HepG2 (cell line): ENCODE measurements at regions not wholly inside any gene's neighbourhood (a gene's known extent, or its start where the extent isn't known, plus 50 kb on each side); places are given as distances from the start of the nearest gene placed in this dataset.

ENCODE experiments used
- ATAC-seq: fragments of 200-7000 bp; cut with Tn5 transposase; 3 replicates; pipeline ENCODE4 v1.9.1; 2020; ENCODE audit warnings: mild to moderate bottlenecking, moderate library complexity
- BruUV-seq: library from RNA; stranded (reverse); fragments of 400-500 nt; replicated peaks from 2 replicates; lab custom pipeline; 2021; lab: Mats Ljungman, UMichigan
- CTCF ChIA-PET: fragments of 300-600 bp; formaldehyde crosslinking; extraction: SDS; loops from one replicate; lab custom pipeline; 2021; ENCODE audit warnings: low total read pairs, inconsistent platforms, low intra/inter-chr PET ratio; lab: Yijun Ruan, JAX
- POLR2A ChIA-PET: fragments of 350-600 bp; sonication (Branson Sonifier 250); formaldehyde crosslinking; loops from one replicate; lab custom pipeline; 2020; ENCODE audit warnings: antibody characterized with exemption, inconsistent platforms; lab: Yijun Ruan, JAX
- DNase-seq: peaks from one replicate; pipeline ENCODE4 v3.0.0-alpha.2; 2015; ENCODE audit warnings: low spot score
- FAIRE-seq: peaks from 3 replicates; lab custom pipeline; 2011; peaks lifted over from hg19 to GRCh38; lab: Jason Lieb, UNC
- H2AFZ ChIP-seq: one replicate; pipeline ENCODE4 v1.6.1; 2011; ENCODE audit warnings: low read length, inconsistent platforms
- H3K27ac ChIP-seq: fragments of 300-600 bp; 3 replicates; pipeline ENCODE4 v1.8.0; 2011; ENCODE audit warnings: mixed run types, mild to moderate bottlenecking, mixed read lengths, low read length, inconsistent platforms; ENCODE audit not compliant: insufficient read depth; ENCODE audit errors: extremely low read length
- H3K27me3 ChIP-seq, 2 experiments: fragments of 200-600 bp in 1 of 2; 2 replicates in 1 of 2; 3 replicates in 1 of 2; pipeline versions ENCODE4 v1.6.0 to v1.8.0; 2011; ENCODE audit warnings: low read length in 2 of 2, mild to moderate bottlenecking in 2 of 2, moderate library complexity in 2 of 2, inconsistent platforms in 1 of 2; ENCODE audit not compliant: insufficient read depth in 2 of 2, control insufficient read depth in 1 of 2
- H3K36me3 ChIP-seq, 2 experiments: fragments of 200-600 bp in 1 of 2; replicated peaks in 1 of 2; 2 replicates in 1 of 2; 3 replicates in 1 of 2; pipeline versions ENCODE4 v1.5.1 to v1.8.0; 2011; ENCODE audit warnings: low read length in 2 of 2, inconsistent platforms in 1 of 2; ENCODE audit not compliant: insufficient read depth in 2 of 2, control insufficient read depth in 1 of 2
- H3K4me1 ChIP-seq: 2 replicates; pipeline ENCODE4 v1.5.1; 2012; ENCODE audit warnings: low read length, inconsistent platforms; ENCODE audit not compliant: insufficient read depth
- H3K4me2 ChIP-seq: 2 replicates; pipeline ENCODE4 v1.6.0; 2011; ENCODE audit warnings: low read depth, low read length, inconsistent platforms
- H3K4me3 ChIP-seq, 3 experiments: fragments of 200-600 bp in 1 of 3; sonication (generic), shearing (Covaris generic) in 1 of 3; replicated peaks in 1 of 3; 2 replicates each; pipeline ENCODE4 v1.5.1; 2011 to 2016; ENCODE audit warnings: low read length in 3 of 3, inconsistent platforms in 2 of 3, low read depth in 2 of 3, mild to moderate bottlenecking in 2 of 3, control low read depth in 1 of 3, mixed read lengths in 1 of 3; ENCODE audit not compliant: insufficient read depth in 1 of 3
- H3K79me2 ChIP-seq: one replicate; pipeline ENCODE4 v1.6.1; 2011; ENCODE audit warnings: low read length, inconsistent platforms; ENCODE audit not compliant: insufficient read depth
- H3K9ac ChIP-seq: 2 replicates; pipeline ENCODE4 v1.6.0; 2011; ENCODE audit warnings: mild to moderate bottlenecking, low read depth, low read length, inconsistent platforms; ENCODE audit not compliant: insufficient read depth
- H3K9me3 ChIP-seq: 2 replicates; pipeline ENCODE4 v1.5.1; 2012; ENCODE audit warnings: mild to moderate bottlenecking, low read length
- H4K20me1 ChIP-seq: 2 replicates; pipeline ENCODE4 v1.6.0; 2011; ENCODE audit warnings: inconsistent platforms, mild to moderate bottlenecking, low read length, moderate library complexity; ENCODE audit not compliant: insufficient read depth
- FOXC1 ChIP-seq: sonication (generic); formaldehyde crosslinking; IDR thresholded peaks from 2 replicates; pipeline ENCODE4 v1.8.0; 2022; ENCODE audit warnings: mild to moderate bottlenecking, missing genetic modification reagents, borderline replicate concordance
- JARID2 ChIP-seq: sonication (generic); formaldehyde crosslinking; IDR thresholded peaks from 2 replicates; pipeline ENCODE4 v1.8.1; 2023; ENCODE audit warnings: missing genetic modification reagents, inconsistent platforms; ENCODE audit not compliant: insufficient replicate concordance
- KAT2B ChIP-seq: fragments of 150-350 bp; IDR thresholded peaks from 2 replicates; pipeline ENCODE4 v1.6.1; 2014; ENCODE audit warnings: low read depth, low read length, borderline replicate concordance
- KAT8 ChIP-seq: IDR thresholded peaks from 2 replicates; pipeline ENCODE4 v1.6.1; 2016; ENCODE audit warnings: missing genetic modification reagents, missing compliant biosample characterization
- NBN ChIP-seq: fragments of 450-650 bp; conservative IDR thresholded peaks from 2 replicates; pipeline ENCODE4 v1.6.1; 2017
- POLR2G ChIP-seq: fragments of 200-400 bp; formaldehyde crosslinking; IDR thresholded peaks from 2 replicates; pipeline ENCODE4 v1.6.1; 2018; ENCODE audit warnings: mild to moderate bottlenecking, low read depth, low read length, moderate library complexity
- SATB2 ChIP-seq: sonication (generic); formaldehyde crosslinking; IDR thresholded peaks from 2 replicates; pipeline ENCODE4 v1.5.0; 2020; ENCODE audit warnings: missing genetic modification reagents
- TCF7L2 ChIP-seq: IDR thresholded peaks from 2 replicates; pipeline ENCODE4 v1.6.1; 2011; ENCODE audit warnings: mild to moderate bottlenecking, low read depth, low read length, moderate library complexity
- TEAD2 ChIP-seq: sonication (generic); formaldehyde crosslinking; IDR thresholded peaks from 2 replicates; pipeline ENCODE4 v1.9.0; 2021; ENCODE audit warnings: missing genetic modification reagents
- YEATS2 ChIP-seq: sonication (generic); formaldehyde crosslinking; IDR thresholded peaks from 2 replicates; pipeline ENCODE4 v1.4.0; 2020; ENCODE audit warnings: missing genetic modification reagents, borderline replicate concordance
- ZKSCAN5 ChIP-seq: sonication (generic); formaldehyde crosslinking; IDR thresholded peaks from 2 replicates; pipeline ENCODE4 v1.5.1; 2020; ENCODE audit warnings: mild to moderate bottlenecking, missing genetic modification reagents
- ZMAT3 ChIP-seq: sonication (generic); formaldehyde crosslinking; conservative IDR thresholded peaks from 2 replicates; pipeline ENCODE4 v1.7.0; 2021; ENCODE audit warnings: missing genetic modification reagents
- ZNF24 ChIP-seq: fragments of 450-650 bp; IDR thresholded peaks from 2 replicates; pipeline ENCODE4 v1.6.1; 2017; ENCODE audit warnings: antibody characterized with exemption, mild to moderate bottlenecking
- ZNF33A ChIP-seq: sonication (generic); formaldehyde crosslinking; IDR thresholded peaks from 2 replicates; pipeline ENCODE4 v1.5.1; 2020; ENCODE audit warnings: missing genetic modification reagents, mild to moderate bottlenecking, moderate library complexity, borderline replicate concordance
- ZNF501 ChIP-seq: sonication (generic); formaldehyde crosslinking; IDR thresholded peaks from 2 replicates; pipeline ENCODE4 v1.5.1; 2020; ENCODE audit warnings: mild to moderate bottlenecking, moderate library complexity, missing genetic modification reagents
- ZNF574 ChIP-seq: sonication (generic); formaldehyde crosslinking; IDR thresholded peaks from 2 replicates; pipeline ENCODE4 v1.4.0; 2020; ENCODE audit warnings: missing genetic modification reagents
- ZNF639 ChIP-seq: conservative IDR thresholded peaks from 2 replicates; pipeline ENCODE4 v1.6.1; 2018; ENCODE audit warnings: missing genetic modification reagents
- ZNF644 ChIP-seq: IDR thresholded peaks from 2 replicates; pipeline ENCODE4 v1.6.1; 2016; ENCODE audit warnings: low read depth
- ZNF678 ChIP-seq: sonication (generic); formaldehyde crosslinking; IDR thresholded peaks from 2 replicates; pipeline ENCODE4 v1.4.0; 2020; ENCODE audit warnings: mild to moderate bottlenecking, missing genetic modification reagents
- ZNF691 ChIP-seq: sonication (generic); formaldehyde crosslinking; IDR thresholded peaks from 2 replicates; pipeline ENCODE4 v1.4.0; 2020; ENCODE audit warnings: missing genetic modification reagents, low read depth, mild to moderate bottlenecking, borderline replicate concordance
- ZSCAN25 ChIP-seq: sonication (generic); formaldehyde crosslinking; IDR thresholded peaks from 2 replicates; pipeline ENCODE4 v1.8.0; 2022; ENCODE audit warnings: mild to moderate bottlenecking, missing genetic modification reagents
- in situ Hi-C: cut with HindIII; loops from 2 replicates; pipeline ENCODE4 v1.10.0; 2017; ENCODE audit warnings: low pct_unique_long_range_greater_than_20kb; ENCODE audit not compliant: extremely low pct_ligation_motif_present
- intact Hi-C: fragments of 100-400 bp; cut with micrococcal nuclease; formaldehyde crosslinking; loops from one replicate; pipeline ENCODE4 v1.10.0; 2022; ENCODE audit not compliant: unreplicated experiment

- TF ChIP-seq FOXC1 (CRISPR knock-in tag) (no peak), JARID2 (CRISPR knock-in tag) (no peak), ZNF691 (CRISPR knock-in tag) (no peak), ZSCAN25 (no peak), POLR2G (no peak)
These were observed 287.3 kb downstream of the AEBP2 start (continued) for GRCh38 chr12:19726592-19726991.

GRCh38 chr12:19737019-19737418 is 297.7 kb downstream of the AEBP2 start:
- ATAC-seq (no peak), DNase-seq (no peak), FAIRE-seq (no peak)
- Histone ChIP-seq H3K27ac (no peak overlapping the region), H3K9ac (no peak overlapping the region), H4K20me1 (no peaks in the 10 kb centered on the region), H3K4me1 (no peaks in the 10 kb centered on the region), H3K79me2 (no peaks in the 10 kb centered on the region), H3K36me3 (no peaks in the 10 kb centered on the region), H3K27me3 (no peaks in the 10 kb centered on the region), H2AFZ (no peak overlapping the region), H3K4me2 (no peak overlapping the region), H3K9me3 (no peaks in the 10 kb centered on the region), H3K4me3 (no peak overlapping the region)
- no TSS peak for BruUV-seq
- POLR2A ChIA-PET, result no interaction called here
- CTCF ChIA-PET, result no interaction called here
- in situ Hi-C loops, result loop anchor here (25.0 kb wide), 1 partner anchor 875 kb away; no protein-coding TSS in a partner anchor
- intact Hi-C loops, result no loop called here
- no peak for TF ChIP-seq KAT8 (CRISPR knock-in tag)
- TF ChIP-seq ZNF33A (CRISPR knock-in tag), result no peak
- TF ChIP-seq ZMAT3 (CRISPR knock-in tag), result no peak
- TF ChIP-seq TEAD2 (CRISPR knock-in tag), result no peak
- no peak for TF ChIP-seq ZNF644 (CRISPR knock-in tag)
- TF ChIP-seq TCF7L2, result no peak
- TF ChIP-seq KAT2B, result no peak
- no peak for TF ChIP-seq YEATS2 (CRISPR knock-in tag)
- no peak for TF ChIP-seq NBN
- no peak for TF ChIP-seq ZKSCAN5 (CRISPR knock-in tag)
- TF ChIP-seq ZNF501 (CRISPR knock-in tag), result no peak
- no peak for TF ChIP-seq SATB2 (CRISPR knock-in tag)
- no peak for TF ChIP-seq ZNF678
- no peak for TF ChIP-seq ZNF24
- no peak for TF ChIP-seq ZNF639 (CRISPR knock-in tag)
- TF ChIP-seq ZNF574 (CRISPR knock-in tag), result no peak
